Gastroesophageal sphincter (tissue), 4 donors: ENCODE measurements at regions not wholly inside any gene's neighbourhood (a gene's known extent, or its start where the extent isn't known, plus 50 kb on each side); places are given as distances from the start of the nearest gene placed in this dataset.

Source experiments
- ATAC-seq: fragments of 150-250 bp; one replicate; pipeline ENCODE4 v1.9.1; 2016; ENCODE audit warnings: mild to moderate bottlenecking, moderate library complexity
- H3K27ac ChIP-seq, 4 donors: fragments of 200-600 bp; sonication (generic) in 3 of 4; 1 replicate in 3 of 4; 2 replicates in 1 of 4; pipeline ENCODE4 v1.5.1; 2016 to 2019
- H3K27me3 ChIP-seq: fragments of 200-600 bp; sonication (generic); one replicate; pipeline ENCODE4 v1.5.1; 2019
- H3K36me3 ChIP-seq, 2 donors: fragments of 200-600 bp; sonication (generic); one replicate each; pipeline ENCODE4 v1.5.1; 2019; ENCODE audit warnings: control low read depth in 1 of 2
- H3K4me1 ChIP-seq, 3 donors: fragments of 200-600 bp; sonication (generic); 1 replicate in 2 of 3; 2 replicates in 1 of 3; pipeline ENCODE4 v1.5.1; 2016 to 2019; ENCODE audit warnings: control low read depth in 2 of 3
- H3K4me3 ChIP-seq, 2 donors: fragments of 200-600 bp; sonication (generic); one replicate each; pipeline ENCODE4 v1.5.1; 2019; ENCODE audit warnings: mild to moderate bottlenecking in 1 of 2, moderate library complexity in 1 of 2
- H3K9me3 ChIP-seq, 3 donors: fragments of 200-600 bp; sonication (generic); one replicate each; pipeline ENCODE4 v1.5.1; 2017 to 2019; ENCODE audit warnings: control low read depth in 2 of 3
- EP300 ChIP-seq: sonication (generic); formaldehyde crosslinking; IDR thresholded peaks from one replicate; pipeline ENCODE4 v1.6.1; 2017; ENCODE audit warnings: antibody characterized with exemption, mild to moderate bottlenecking
- POLR2A ChIP-seq, 2 donors: fragments of 450-650 bp; IDR thresholded peaks; one replicate each; pipeline ENCODE4 v1.6.1; 2017; ENCODE audit warnings: antibody characterized with exemption in 2 of 2, mild to moderate bottlenecking in 2 of 2, moderate library complexity in 1 of 2
- POLR2AphosphoS5 ChIP-seq: sonication (generic); formaldehyde crosslinking; IDR thresholded peaks from one replicate; pipeline ENCODE4 v1.6.1; 2017; ENCODE audit warnings: antibody characterized with exemption
- WGBS, 2 donors: methylation state at CpG; one replicate each; pipeline ENCODE4 v1.1.5; 2018; ENCODE audit warnings: low coverage in 1 of 2; 5-methylcytosine and 5-hydroxymethylcytosine counted together
- TF ChIP-seq, protein P1 (sequence below), 4 experiments: fragments of 200-600 bp in 2 of 4; fragments of 450-650 bp in 2 of 4; sonication (generic) in 1 of 4; IDR thresholded peaks; one replicate each; pipeline ENCODE4 v1.5.1; 2017 to 2019; ENCODE audit warnings: antibody characterized with exemption in 4 of 4, mild to moderate bottlenecking in 2 of 4, moderate library complexity in 2 of 4

DNA sequence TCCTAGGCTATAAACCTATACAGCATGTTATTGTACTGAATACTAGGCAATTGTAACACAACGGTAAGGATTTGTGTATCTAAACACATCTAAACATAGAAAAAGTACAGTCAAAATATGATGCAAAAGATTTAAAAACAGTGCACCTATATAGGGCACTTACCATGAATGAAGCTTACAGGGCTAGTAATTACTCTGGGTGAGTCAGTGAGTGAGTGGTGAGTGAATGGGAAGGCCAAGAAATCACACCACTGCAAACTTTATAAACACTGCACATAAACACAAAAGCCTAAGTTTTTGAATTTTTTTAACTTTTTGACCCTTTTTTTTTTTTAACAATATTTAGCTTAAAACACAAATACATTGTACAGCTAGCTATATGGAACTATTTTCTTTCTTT, 204.7 kb upstream of the CTNNB1 start:
- no peak overlapping the region for H3K4me3 ChIP-seq
- H3K4me1 ChIP-seq: peaks cover 0 to 8% (median 0%) of the 10 kb centered on the region in 3 donors
- 73 to 100% methylated on average over 1 of the region's 1 CpG for WGBS, 2 donors
- H3K27me3 ChIP-seq: no peaks in the 10 kb centered on the region
- H3K36me3 ChIP-seq: no peaks in the 10 kb centered on the region
- no peaks in the 10 kb centered on the region for H3K9me3 ChIP-seq
- no peak overlapping the region for H3K27ac ChIP-seq
- ATAC-seq: no peak
- TF ChIP-seq POLR2A (IDR thresholded peaks at IDR 0.05) (no peak), POLR2AphosphoS5 (no peak), EP300 (no peak)
- TF ChIP-seq, protein P1, sequence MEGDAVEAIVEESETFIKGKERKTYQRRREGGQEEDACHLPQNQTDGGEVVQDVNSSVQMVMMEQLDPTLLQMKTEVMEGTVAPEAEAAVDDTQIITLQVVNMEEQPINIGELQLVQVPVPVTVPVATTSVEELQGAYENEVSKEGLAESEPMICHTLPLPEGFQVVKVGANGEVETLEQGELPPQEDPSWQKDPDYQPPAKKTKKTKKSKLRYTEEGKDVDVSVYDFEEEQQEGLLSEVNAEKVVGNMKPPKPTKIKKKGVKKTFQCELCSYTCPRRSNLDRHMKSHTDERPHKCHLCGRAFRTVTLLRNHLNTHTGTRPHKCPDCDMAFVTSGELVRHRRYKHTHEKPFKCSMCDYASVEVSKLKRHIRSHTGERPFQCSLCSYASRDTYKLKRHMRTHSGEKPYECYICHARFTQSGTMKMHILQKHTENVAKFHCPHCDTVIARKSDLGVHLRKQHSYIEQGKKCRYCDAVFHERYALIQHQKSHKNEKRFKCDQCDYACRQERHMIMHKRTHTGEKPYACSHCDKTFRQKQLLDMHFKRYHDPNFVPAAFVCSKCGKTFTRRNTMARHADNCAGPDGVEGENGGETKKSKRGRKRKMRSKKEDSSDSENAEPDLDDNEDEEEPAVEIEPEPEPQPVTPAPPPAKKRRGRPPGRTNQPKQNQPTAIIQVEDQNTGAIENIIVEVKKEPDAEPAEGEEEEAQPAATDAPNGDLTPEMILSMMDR (IDR thresholded peaks at IDR 0.05): no peak

DNA sequence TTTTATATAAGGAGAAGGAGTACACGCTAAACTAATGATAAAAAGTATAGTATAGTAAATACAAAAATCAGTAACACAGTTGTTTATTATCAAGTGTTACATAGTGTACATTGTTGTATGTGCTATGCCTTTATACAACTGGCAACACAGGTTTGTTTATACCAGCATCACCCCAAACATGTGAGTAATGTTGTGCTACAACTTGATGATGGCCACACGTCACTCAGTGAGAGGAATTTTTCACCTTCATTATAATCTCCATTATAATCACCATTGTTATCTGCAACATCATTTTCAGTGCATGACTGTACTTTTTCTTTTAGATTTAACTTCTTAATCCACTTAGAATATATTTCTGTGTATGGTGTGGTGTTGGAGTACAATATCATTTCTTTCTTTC, 204.0 kb upstream of the CTNNB1 start:
- no peaks in the 10 kb centered on the region for H3K27me3 ChIP-seq
- 86 to 88% methylated on average over 1 to 2 of the region's 2 CpGs for WGBS, 2 donors
- no peak overlapping the region for H3K27ac ChIP-seq
- H3K9me3 ChIP-seq: no peaks in the 10 kb centered on the region
- H3K36me3 ChIP-seq: no peaks in the 10 kb centered on the region
- ATAC-seq: no peak
- peaks cover 0 to 12% (median 0%) of the 10 kb centered on the region in 3 donors for H3K4me1 ChIP-seq
- H3K4me3 ChIP-seq: no peak overlapping the region
- TF ChIP-seq POLR2A (IDR thresholded peaks at IDR 0.05): no peak
- TF ChIP-seq, protein P1 (IDR thresholded peaks at IDR 0.05): no peak
- no peak for TF ChIP-seq POLR2AphosphoS5
- no peak for TF ChIP-seq EP300

GRCh38 chr3:40996382-40996781, 202.9 kb upstream of the CTNNB1 start:
- no peak for ATAC-seq
- Histone ChIP-seq H3K4me1 (peaks cover 0 to 24% (median 0%) of the 10 kb centered on the region in 3 donors), H3K4me3 (no peak overlapping the region), H3K27me3 (no peaks in the 10 kb centered on the region), H3K27ac (no peak overlapping the region), H3K9me3 (no peaks in the 10 kb centered on the region), H3K36me3 (no peaks in the 10 kb centered on the region)
- TF ChIP-seq, protein P1 (IDR thresholded peaks at IDR 0.05): no peak
- TF ChIP-seq POLR2A (IDR thresholded peaks at IDR 0.05): no peak
- no peak for TF ChIP-seq POLR2AphosphoS5
- no peak for TF ChIP-seq EP300
- 40 to 41% methylated on average over 3 to 5 of the region's 5 CpGs for WGBS, 2 donors

GRCh38 chr3:40996827-40997710, 202.2 kb upstream of the CTNNB1 start:
- no peak for ATAC-seq
- H3K4me3 ChIP-seq: no peak overlapping the region
- 73 to 78% methylated on average over 3 of the region's 6 CpGs for WGBS, 2 donors
- H3K27ac ChIP-seq: no peak overlapping the region
- H3K36me3 ChIP-seq: no peaks in the 10 kb centered on the region
- TF ChIP-seq POLR2A (IDR thresholded peaks at IDR 0.05) (no peak), POLR2AphosphoS5 (no peak), EP300 (no peak)
- TF ChIP-seq, protein P1 (IDR thresholded peaks at IDR 0.05): no peak
- H3K27me3 ChIP-seq: no peaks in the 10 kb centered on the region
- H3K4me1 ChIP-seq: peaks cover 0 to 24% (median 0%) of the 10 kb centered on the region in 3 donors
- H3K9me3 ChIP-seq: no peaks in the 10 kb centered on the region
